ENCODE measurements at regions not wholly inside any gene's neighbourhood (a gene's known extent, or its start where the extent isn't known, plus 50 kb on each side); places are given as distances from the start of the nearest gene placed in this dataset.

DNA sequence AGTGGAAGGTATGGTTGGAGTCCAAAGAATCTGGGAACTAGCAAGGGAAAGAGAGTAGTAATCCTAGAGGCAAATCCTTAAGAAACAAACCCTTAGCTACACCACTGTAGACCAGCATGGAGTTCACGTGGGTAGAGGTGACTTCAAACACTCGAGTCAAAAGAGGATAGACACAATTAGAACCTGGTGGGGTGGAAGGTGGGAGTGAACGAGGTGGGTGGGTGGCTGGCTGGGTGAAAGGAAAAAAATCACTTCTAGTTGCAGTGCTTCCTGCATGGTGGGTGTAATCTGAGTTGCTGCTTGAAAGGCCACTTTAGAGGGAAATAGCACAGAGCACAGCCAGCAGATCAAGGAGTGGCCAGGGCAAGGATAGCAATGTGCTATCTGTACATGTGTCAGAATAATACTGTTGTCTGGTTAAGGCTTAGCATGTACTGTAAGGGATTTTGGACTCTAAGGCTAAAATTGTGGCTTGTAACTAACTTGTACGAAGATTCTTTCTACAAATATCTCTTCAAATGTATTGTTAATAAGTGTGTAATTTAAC, 356.2 kb downstream of the GRIA2 start:
- TF ChIP-seq POLR2A (IDR thresholded peaks at IDR 0.05; ENCODE audit: low read length) (no peak), GATA1 (IDR thresholded peaks at IDR 0.05; ENCODE audit: low read depth, low read length) (no peak)

Data from erythroblast (primary cell).